Glomerular visceral epithelial cell (primary cell): ENCODE measurements at regions not wholly inside any gene's neighbourhood (a gene's known extent, or its start where the extent isn't known, plus 50 kb on each side); places are given as distances from the start of the nearest gene placed in this dataset.

Experiments
- DNase-seq: peaks from one replicate; pipeline ENCODE4 v3.0.0-alpha.2; 2016; ENCODE audit errors: extremely low spot score

- no peak for DNase-seq
Observed at GRCh38 chr9:113787871-113788270, 88.2 kb upstream of the ZNF618 start.

DNA sequence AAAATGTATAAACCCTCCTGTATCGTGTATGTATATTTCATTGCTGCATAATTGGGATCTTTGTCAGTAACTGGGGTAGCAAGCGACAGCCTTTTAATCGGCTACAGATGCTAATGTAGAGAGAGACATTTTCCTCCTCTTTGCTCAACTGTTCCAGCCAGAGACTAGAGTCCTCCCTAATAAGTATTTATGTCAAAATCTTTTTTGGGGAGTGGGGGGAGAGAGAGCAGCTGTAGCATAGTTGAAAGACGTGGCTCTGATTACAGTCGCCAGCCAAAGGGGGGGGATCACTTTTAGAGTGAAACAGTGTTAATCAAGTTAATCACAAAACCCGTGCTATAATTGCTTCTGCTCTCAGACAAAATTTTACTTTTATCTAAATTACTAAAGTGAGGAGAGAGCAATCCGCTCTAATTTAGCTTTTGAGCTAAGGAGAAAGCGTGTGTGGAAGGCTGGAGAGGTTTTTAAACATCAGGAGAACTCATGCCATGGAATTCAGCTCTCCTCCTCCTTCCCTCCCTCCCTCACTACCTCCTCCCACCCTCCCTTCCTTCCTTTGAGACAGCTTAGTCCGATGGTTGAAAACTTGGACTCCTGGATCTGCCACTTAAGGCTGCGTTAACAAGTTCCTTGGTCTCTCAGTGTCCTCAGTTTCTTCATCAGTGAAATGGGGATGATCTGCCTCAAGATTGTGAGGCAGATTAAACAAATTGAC, 87.3 kb upstream of the ZNF618 start:
- DNase-seq = no peak

DNA sequence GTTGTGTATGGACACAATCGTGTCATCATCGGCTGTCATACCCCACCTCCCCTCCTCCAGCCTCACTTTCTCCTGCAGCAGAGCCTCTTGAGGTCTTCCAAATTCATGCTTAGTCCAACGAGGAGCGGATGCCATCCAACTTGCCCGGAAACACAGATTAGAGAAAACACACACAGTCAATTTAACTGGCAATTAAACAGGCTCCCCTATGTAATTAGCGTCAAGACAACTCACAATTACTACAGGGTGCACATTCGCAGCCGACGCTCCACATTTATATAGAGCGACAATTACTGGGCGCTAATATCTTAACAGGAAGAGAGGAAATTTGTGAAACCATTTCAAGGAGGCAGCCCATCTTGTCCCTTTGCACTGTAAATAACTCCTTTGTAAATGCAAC, 86.0 kb upstream of the ZNF618 start:
- DNase-seq = no peak

DNA sequence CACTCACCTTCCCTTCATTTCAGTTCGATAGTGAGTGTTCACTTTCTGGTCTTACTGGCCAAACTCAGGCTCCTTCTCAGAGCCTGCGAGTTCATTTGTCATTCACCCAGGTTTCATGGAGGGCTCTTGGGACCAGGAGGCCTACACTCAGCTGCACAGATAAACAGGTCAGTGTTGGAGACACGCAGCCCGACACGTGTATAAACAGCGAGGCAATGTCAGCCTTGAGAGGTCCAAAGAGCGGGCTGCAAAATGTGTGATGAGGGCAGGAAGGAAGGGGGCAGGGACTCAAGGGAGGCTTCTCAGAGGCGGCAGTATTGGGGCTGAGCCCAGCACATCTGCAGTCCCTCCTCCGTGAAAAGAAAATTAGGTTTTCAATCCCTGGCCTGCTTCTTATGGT, 82.6 kb upstream of the ZNF618 start:
- no peak for DNase-seq

- no peak for DNase-seq
Observed at GRCh38 chr9:113794721-113795120, 81.4 kb upstream of the ZNF618 start.

DNA sequence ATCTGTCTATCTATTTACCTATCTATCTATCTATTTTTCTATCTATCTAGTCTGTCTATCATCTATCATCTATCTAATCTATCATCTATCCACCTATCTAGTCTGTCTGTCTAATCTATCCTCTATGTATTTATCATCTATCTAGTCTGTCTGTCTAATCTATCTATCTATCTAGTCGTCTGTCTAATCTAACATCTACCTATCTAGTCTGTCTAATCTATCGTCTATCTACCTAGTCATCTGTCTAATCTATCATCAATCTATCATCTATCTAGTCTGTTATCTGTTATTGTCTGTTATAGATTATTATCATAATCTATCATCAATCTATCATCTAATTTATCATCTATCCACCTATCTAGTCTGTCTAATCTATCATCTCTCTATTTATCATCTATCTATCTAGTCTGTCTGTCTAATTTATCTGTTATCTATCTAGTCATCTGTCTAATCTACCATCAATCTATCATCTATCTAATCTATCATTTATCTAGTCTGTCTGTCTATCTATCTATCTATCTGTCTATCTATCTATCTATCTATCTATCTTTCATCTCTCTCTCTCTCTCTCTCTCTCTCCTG, 80.2 kb upstream of the ZNF618 start:
- DNase-seq = no peak

GRCh38 chr9:113796646-113797426, 79.3 kb upstream of the ZNF618 start:
- DNase-seq = no peak

- no peak for DNase-seq
Observed at GRCh38 chr9:113798062-113799030, 77.8 kb upstream of the ZNF618 start.

- DNase-seq = no peak
Observed at GRCh38 chr9:113800276-113800675, 75.8 kb upstream of the ZNF618 start.

DNA sequence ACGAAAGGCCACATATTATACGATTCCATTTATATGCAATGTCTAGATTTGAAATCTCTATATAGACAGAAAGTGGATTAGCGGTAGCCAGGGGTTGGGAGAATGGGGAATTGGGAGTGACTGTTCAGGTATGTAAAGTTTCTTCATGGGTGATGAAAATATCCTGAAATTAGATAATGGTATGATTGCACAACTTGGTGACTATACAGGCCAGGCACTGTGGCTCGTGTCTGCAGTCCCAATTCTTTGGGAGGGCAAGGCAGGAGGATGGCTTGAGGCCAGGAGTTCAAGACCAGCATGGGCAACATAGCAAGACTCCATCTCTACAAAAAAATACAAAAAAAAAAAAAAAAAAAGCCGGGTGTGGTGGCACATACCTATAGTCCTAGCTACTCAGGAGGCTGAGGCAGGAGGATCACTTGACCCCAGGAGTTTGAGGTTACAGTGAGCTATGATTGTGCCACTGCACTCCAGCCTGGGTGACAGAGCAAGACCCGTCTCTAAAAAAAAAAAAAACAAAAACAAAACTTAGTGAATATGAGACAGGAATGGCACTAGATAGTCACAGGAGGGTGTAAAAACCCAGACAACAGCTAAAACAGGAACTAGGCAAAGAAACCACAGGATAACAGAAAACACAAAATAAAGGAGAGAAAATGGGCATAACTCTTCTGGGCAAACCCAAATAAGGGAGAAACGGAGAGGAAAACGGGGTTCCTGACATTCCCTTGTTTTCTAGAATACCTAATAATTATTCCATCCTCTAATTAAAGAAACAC, 72.1 kb upstream of the ZNF618 start:
- no peak for DNase-seq

DNA sequence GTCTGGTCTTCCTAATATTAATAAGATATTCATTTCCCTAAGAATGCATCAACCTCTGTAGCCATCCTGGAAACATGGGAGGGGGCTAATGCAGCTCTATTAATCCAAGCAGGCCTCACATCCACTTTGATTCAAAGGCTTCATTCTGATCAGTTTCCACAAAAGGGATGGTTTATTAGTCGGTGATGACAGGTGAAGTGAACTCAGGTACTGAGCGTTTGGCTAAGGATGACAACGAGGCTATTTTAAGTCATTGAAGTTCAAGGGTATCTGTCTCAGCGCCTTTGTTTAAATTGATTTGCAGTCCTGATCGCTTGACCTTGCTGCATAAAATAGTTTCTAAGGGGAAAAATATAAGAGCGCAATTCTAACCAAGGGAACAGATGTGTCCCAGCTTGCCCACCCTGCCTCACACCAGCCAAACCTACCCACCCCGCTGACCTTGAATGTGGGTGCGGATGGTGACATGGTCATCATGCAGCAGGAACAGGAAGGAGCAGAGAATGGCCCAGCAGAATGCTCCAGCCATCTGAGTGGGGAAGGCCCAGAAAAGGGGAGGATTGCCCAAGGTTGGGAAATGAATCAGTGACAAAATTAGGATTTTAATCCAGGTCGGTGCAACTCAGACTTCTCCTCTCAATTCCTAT, 70.5 kb upstream of the ZNF618 start:
- DNase-seq = no peak

DNA sequence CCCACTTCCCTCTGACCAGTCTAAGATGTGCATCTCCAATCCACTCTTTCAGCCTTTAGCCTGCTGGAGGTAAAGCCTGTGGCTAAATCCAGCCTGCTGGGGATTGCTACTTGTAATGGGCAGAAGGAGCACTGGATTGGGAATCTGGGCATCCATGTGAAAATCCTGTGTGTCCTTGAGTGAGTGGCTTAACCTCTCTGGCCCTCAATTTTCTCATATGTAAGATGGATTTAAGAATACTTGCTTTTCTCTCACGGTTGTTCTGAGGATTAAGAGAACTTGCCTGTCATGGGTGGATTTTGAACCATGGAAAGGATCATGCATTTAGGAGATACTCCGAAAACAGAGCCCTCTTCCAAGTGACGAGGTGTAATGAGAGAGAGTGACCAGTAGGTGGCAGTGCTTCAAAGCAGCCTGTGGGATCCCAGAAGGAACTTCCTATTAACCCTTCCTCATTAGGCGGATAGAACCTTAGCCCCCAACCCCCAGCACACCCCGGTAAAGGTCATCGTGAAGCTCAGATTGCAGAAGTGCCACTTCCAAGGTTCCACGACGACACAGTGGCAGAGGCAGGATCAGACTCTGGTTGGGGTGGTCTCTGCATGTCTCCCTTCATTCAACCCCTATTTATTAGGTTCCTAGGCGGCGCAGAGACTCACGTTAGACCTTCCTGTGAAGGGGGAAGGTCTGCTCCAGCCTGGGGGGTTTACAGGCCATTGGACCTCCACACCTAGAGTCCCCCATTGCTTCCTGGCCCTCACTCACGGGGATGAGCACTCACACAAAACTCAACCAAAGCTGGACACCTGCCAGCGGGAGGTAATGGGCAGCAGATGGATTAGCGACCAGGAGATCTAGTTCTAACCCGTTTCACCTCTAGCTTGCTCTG, 68.7 kb upstream of the ZNF618 start:
- peak; percentile 55 for DNase-seq

- peak; percentile 59 for DNase-seq
Observed at GRCh38 chr9:113808391-113809358, 67.4 kb upstream of the ZNF618 start.

- DNase-seq = no peak
Observed at GRCh38 chr9:113817171-113817570, 58.9 kb upstream of the ZNF618 start.

GRCh38 chr9:113818391-113818790, 57.7 kb upstream of the ZNF618 start:
- no peak for DNase-seq

DNA sequence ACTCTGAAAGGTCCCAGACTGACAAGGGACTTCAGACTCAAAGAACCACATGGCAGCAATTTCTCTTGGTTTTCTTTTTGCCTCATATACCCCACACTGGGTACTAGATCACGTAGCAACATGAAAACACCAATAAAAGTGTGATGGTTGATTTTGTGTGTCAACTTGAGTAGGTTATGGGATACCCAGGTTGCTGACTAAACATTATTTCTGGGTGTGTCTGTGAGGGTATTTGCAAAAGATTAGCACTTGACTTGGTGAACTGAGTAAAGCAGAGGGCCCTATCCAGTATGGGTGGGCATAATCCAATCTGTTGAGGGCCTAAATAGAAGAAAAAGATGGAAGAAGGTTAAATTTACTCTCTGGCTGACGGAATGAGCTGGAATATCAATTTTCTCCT, 53.8 kb upstream of the ZNF618 start:
- DNase-seq = no peak

- DNase-seq = no peak
Observed at GRCh38 chr9:113823421-113823820, 52.7 kb upstream of the ZNF618 start.
